RCC 7860 (cell line): ENCODE measurements at regions not wholly inside any gene's neighbourhood (a gene's known extent, or its start where the extent isn't known, plus 50 kb on each side); places are given as distances from the start of the nearest gene placed in this dataset.
"Not testable (repeated sequence)": the region's sequence is repeated elsewhere in the genome, so short reads cannot be mapped to it uniquely, and the experiment has no call there.

Source experiments
- DNase-seq: peaks from one replicate; pipeline ENCODE4 v3.0.0-alpha.2; 2015; ENCODE audit warnings: low spot score
- FAIRE-seq: peaks from 2 replicates; lab custom pipeline; 2012; peaks lifted over from hg19 to GRCh38; lab: Jason Lieb, UNC

- FAIRE-seq (no peak), DNase-seq (no peak)
These were observed 559.5 kb upstream of the SALL3 start for GRCh38 chr18:78420116-78420515.

GRCh38 chr18:78421392-78421791, 558.2 kb upstream of the SALL3 start:
- no peak for FAIRE-seq
- DNase-seq, result no peak

- DNase-seq (no peak), FAIRE-seq (no peak)
These were observed 557.3 kb upstream of the SALL3 start for GRCh38 chr18:78422336-78422735.

GRCh38 chr18:78423811-78424210, 555.8 kb upstream of the SALL3 start:
- no peak for FAIRE-seq
- no peak for DNase-seq

GRCh38 chr18:78424403-78425018, 555.1 kb upstream of the SALL3 start:
- FAIRE-seq, result no peak

GRCh38 chr18:78425019-78425412, 554.6 kb upstream of the SALL3 start:
- no peak for FAIRE-seq
- DNase-seq, result no peak

More at GRCh38 chr18:78424403-78425018, 555.1 kb upstream of the SALL3 start:
- DNase-seq, result no peak

- DNase-seq (no peak), FAIRE-seq (no peak)
These were observed 552.5 kb upstream of the SALL3 start for GRCh38 chr18:78427081-78427480.

- DNase-seq, result no peak
- FAIRE-seq, result no peak
These were observed 550.2 kb upstream of the SALL3 start for GRCh38 chr18:78429127-78430108.

GRCh38 chr18:78430131-78430758, 549.4 kb upstream of the SALL3 start:
- DNase-seq (no peak), FAIRE-seq (no peak)

- FAIRE-seq (no peak), DNase-seq (no peak)
These were observed 548.0 kb upstream of the SALL3 start for GRCh38 chr18:78431606-78432005.

GRCh38 chr18:78433562-78433961, 546.1 kb upstream of the SALL3 start:
- FAIRE-seq (no peak), DNase-seq (no peak)

- FAIRE-seq, result no peak
- DNase-seq, result no peak
These were observed 543.5 kb upstream of the SALL3 start for GRCh38 chr18:78436110-78436509.

- not testable (repeated sequence) for FAIRE-seq, DNase-seq
These were observed 541.4 kb upstream of the SALL3 start for GRCh38 chr18:78438235-78438634.

GRCh38 chr18:78445880-78446279, 533.7 kb upstream of the SALL3 start:
- no peak for DNase-seq
- FAIRE-seq, result no peak

GRCh38 chr18:78447211-78447610, 532.4 kb upstream of the SALL3 start:
- no peak for FAIRE-seq
- no peak for DNase-seq

- DNase-seq, result no peak
- no peak for FAIRE-seq
These were observed 531.5 kb upstream of the SALL3 start for GRCh38 chr18:78448106-78448505.

GRCh38 chr18:78448591-78448990, 531.0 kb upstream of the SALL3 start:
- DNase-seq (no peak), FAIRE-seq (no peak)

GRCh38 chr18:78454221-78454620, 525.4 kb upstream of the SALL3 start:
- no peak for FAIRE-seq

GRCh38 chr18:78455386-78455785, 524.2 kb upstream of the SALL3 start:
- no peak for FAIRE-seq

More at GRCh38 chr18:78454221-78454620, 525.4 kb upstream of the SALL3 start:
- no peak for DNase-seq

GRCh38 chr18:78457011-78457410, 522.6 kb upstream of the SALL3 start:
- no peak for DNase-seq
- no peak for FAIRE-seq

More at GRCh38 chr18:78455386-78455785, 524.2 kb upstream of the SALL3 start:
- DNase-seq, result no peak

GRCh38 chr18:78457731-78458130, 521.9 kb upstream of the SALL3 start:
- FAIRE-seq (no peak), DNase-seq (no peak)
